ENCODE measurements at regions not wholly inside any gene's neighbourhood (a gene's known extent, or its start where the extent isn't known, plus 50 kb on each side); places are given as distances from the start of the nearest gene placed in this dataset.

DNA sequence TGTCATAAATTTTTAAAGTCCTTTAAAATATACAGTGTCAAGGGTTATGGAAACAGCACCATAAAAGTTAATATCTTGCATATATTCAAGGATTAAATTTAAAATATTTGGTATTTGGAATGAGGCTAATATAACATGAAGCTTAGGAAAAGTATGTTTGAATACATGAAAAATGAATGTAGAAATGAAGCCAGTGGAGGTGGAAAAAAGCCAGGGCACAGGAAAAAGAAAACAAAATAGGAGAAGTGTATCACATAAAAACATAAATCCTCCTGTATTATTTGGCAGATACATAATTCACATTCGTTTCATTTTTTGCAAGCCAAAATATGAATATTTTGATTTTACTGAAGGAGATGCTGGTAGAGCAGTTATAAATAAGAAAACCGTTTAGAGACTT is 587.0 kb upstream of the ZNF608 start (continued):
- TF ChIP-seq, protein P1, sequence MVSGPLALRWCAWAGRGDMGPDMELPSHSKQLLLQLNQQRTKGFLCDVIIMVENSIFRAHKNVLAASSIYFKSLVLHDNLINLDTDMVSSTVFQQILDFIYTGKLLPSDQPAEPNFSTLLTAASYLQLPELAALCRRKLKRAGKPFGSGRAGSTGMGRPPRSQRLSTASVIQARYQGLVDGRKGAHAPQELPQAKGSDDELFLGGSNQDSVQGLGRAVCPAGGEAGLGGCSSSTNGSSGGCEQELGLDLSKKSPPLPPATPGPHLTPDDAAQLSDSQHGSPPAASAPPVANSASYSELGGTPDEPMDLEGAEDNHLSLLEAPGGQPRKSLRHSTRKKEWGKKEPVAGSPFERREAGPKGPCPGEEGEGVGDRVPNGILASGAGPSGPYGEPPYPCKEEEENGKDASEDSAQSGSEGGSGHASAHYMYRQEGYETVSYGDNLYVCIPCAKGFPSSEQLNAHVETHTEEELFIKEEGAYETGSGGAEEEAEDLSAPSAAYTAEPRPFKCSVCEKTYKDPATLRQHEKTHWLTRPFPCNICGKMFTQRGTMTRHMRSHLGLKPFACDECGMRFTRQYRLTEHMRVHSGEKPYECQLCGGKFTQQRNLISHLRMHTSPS (CRISPR knock-in tag; IDR thresholded peaks at IDR 0.05; ENCODE audit: low read depth), result no peak
- no peak for TF ChIP-seq CHD4 (IDR thresholded peaks at IDR 0.05; ENCODE audit: borderline replicate concordance, low read length)

DNA sequence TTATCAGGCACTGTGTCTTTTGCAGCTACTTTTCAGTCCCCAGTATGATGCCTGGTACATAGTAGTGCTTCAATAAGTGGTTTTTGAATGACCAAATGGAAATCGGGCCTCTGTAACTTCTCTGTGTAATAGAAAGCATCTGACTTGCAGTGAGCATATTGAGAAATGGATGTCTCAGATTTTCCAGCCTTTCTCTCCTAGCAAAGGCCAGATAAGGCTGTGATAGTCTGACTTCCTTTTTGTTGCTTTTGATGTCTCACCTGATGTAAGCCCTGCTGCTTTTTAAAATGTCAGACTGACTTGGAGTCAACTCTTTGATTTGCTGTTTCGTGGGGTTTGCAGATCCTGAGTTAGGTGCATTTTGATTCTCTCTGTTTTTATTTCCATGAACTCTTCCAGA is 590.0 kb upstream of the ZNF608 start:
- TF ChIP-seq PLRG1 (conservative IDR thresholded peaks at IDR 0.05) (no peak), ZNF549 (CRISPR knock-in tag; IDR thresholded peaks at IDR 0.05) (no peak), CHD4 (IDR thresholded peaks at IDR 0.05; ENCODE audit: borderline replicate concordance, low read length) (no peak), SPEN (CRISPR knock-in tag; IDR thresholded peaks at IDR 0.05; ENCODE audit: low read depth) (no peak), JUND (CRISPR knock-in tag; IDR thresholded peaks at IDR 0.05) (no peak), XRCC5 (optimal IDR thresholded peaks at IDR 0.05; ENCODE audit: low read length) (no peak), ZNF713 (CRISPR knock-in tag; IDR thresholded peaks at IDR 0.05) (no peak), SMARCC2 (IDR thresholded peaks at IDR 0.05) (no peak), TBL1XR1 (IDR thresholded peaks at IDR 0.05; ENCODE audit: borderline replicate concordance, low read length, partially characterized antibody) (no peak)
- TF ChIP-seq, protein P2, sequence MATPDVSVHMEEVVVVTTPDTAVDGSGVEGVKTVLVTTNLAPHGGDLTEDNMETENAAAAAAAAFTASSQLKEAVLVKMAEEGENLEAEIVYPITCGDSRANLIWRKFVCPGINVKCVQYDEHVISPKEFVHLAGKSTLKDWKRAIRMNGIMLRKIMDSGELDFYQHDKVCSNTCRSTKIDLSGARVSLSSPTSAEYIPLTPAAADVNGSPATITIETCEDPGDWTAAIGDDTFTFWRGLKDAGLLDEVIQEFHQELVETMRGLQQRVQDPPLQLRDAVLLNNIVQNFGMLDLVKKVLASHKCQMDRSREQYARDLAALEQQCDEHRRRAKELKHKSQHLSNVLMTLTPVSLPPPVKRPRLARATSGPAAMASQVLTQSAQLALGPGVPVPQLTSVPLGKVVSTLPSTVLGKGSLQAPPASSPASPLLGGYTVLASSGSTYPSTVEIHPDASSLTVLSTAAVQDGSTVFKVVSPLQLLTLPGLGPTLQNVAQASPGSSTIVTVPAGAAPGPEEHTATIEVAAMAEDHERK (CRISPR knock-in tag; IDR thresholded peaks at IDR 0.05; ENCODE audit: low read depth), result no peak
- TF ChIP-seq, protein P3, sequence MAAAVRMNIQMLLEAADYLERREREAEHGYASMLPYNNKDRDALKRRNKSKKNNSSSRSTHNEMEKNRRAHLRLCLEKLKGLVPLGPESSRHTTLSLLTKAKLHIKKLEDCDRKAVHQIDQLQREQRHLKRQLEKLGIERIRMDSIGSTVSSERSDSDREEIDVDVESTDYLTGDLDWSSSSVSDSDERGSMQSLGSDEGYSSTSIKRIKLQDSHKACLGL (CRISPR knock-in tag; IDR thresholded peaks at IDR 0.05), result no peak
- TF ChIP-seq, protein P4, sequence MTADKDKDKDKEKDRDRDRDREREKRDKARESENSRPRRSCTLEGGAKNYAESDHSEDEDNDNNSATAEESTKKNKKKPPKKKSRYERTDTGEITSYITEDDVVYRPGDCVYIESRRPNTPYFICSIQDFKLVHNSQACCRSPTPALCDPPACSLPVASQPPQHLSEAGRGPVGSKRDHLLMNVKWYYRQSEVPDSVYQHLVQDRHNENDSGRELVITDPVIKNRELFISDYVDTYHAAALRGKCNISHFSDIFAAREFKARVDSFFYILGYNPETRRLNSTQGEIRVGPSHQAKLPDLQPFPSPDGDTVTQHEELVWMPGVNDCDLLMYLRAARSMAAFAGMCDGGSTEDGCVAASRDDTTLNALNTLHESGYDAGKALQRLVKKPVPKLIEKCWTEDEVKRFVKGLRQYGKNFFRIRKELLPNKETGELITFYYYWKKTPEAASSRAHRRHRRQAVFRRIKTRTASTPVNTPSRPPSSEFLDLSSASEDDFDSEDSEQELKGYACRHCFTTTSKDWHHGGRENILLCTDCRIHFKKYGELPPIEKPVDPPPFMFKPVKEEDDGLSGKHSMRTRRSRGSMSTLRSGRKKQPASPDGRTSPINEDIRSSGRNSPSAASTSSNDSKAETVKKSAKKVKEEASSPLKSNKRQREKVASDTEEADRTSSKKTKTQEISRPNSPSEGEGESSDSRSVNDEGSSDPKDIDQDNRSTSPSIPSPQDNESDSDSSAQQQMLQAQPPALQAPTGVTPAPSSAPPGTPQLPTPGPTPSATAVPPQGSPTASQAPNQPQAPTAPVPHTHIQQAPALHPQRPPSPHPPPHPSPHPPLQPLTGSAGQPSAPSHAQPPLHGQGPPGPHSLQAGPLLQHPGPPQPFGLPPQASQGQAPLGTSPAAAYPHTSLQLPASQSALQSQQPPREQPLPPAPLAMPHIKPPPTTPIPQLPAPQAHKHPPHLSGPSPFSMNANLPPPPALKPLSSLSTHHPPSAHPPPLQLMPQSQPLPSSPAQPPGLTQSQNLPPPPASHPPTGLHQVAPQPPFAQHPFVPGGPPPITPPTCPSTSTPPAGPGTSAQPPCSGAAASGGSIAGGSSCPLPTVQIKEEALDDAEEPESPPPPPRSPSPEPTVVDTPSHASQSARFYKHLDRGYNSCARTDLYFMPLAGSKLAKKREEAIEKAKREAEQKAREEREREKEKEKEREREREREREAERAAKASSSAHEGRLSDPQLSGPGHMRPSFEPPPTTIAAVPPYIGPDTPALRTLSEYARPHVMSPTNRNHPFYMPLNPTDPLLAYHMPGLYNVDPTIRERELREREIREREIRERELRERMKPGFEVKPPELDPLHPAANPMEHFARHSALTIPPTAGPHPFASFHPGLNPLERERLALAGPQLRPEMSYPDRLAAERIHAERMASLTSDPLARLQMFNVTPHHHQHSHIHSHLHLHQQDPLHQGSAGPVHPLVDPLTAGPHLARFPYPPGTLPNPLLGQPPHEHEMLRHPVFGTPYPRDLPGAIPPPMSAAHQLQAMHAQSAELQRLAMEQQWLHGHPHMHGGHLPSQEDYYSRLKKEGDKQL (CRISPR knock-in tag; IDR thresholded peaks at IDR 0.05; ENCODE audit: low read depth), result no peak
- BruUV-seq (replicated peaks), result no TSS peak
- H3K4me3 ChIP-seq (replicated peaks in 1 of 3; ENCODE audit: insufficient read depth in 1 of 3, low read depth in 2 of 3, low read length in 3 of 3), result no peak overlapping the region
- H3K9ac ChIP-seq (ENCODE audit: insufficient read depth, low read depth, low read length), result no peak overlapping the region
- no peaks in the 10 kb centered on the region for H3K27me3 ChIP-seq (ENCODE audit: control insufficient read depth in 1 of 2, insufficient read depth in 2 of 2, low read length in 2 of 2)
- no peaks in the 10 kb centered on the region for H4K20me1 ChIP-seq (ENCODE audit: insufficient read depth, low read length)
- H3K4me2 ChIP-seq (ENCODE audit: low read depth, low read length), result no peak overlapping the region
- ChIA-PET POLR2A (no interaction called here), CTCF (ENCODE audit: low intra/inter-chr PET ratio, low total read pairs) (no interaction called here)
- H3K79me2 ChIP-seq (ENCODE audit: insufficient read depth, low read length), result no peaks in the 10 kb centered on the region
- no peaks in the 10 kb centered on the region for H3K36me3 ChIP-seq (replicated peaks in 1 of 2; ENCODE audit: control insufficient read depth in 1 of 2, insufficient read depth in 2 of 2, low read length in 2 of 2)
- H2AFZ ChIP-seq (ENCODE audit: low read length), result no peak overlapping the region
- DNase-seq (ENCODE audit: low spot score), result no peak
- 2% methylated on average over 2 of the region's 2 CpGs for WGBS (ENCODE audit: low lambda C conversion rate)
- intact Hi-C loops (cut with micrococcal nuclease; ENCODE audit: unreplicated experiment), result no loop called here
- ATAC-seq, result no peak
- FAIRE-seq, result no peak
- H3K4me1 ChIP-seq (ENCODE audit: insufficient read depth, low read length), result no peaks in the 10 kb centered on the region
- no peaks in the 10 kb centered on the region for H3K9me3 ChIP-seq (ENCODE audit: low read length)
- in situ Hi-C loops (cut with HindIII; ENCODE audit: extremely low pct_ligation_motif_present, low pct_unique_long_range_greater_than_20kb), result no loop called here
- no peak overlapping the region for H3K27ac ChIP-seq (ENCODE audit: extremely low read length, insufficient read depth, low read length)

Measured in HepG2 (cell line).